Stimulated activated CD4-positive, alpha-beta T cell treated with anti-CD3 and anti-CD28 coated beads, Interleukin-1b, Interleukin-23, amount 100 ng/mL, for 48 hours (primary cell): ENCODE measurements at regions not wholly inside any gene's neighbourhood (a gene's known extent, or its start where the extent isn't known, plus 50 kb on each side); places are given as distances from the start of the nearest gene placed in this dataset.
"Not testable (repeated sequence)": the region's sequence is repeated elsewhere in the genome, so short reads cannot be mapped to it uniquely, and the experiment has no call there.

Experiments
- DNase-seq: peaks from one replicate; pipeline ENCODE4 v3.0.0-alpha.2; 2020

- DNase-seq, result no peak
Measured at GRCh38 chr3:178967177-178967532, 104.5 kb downstream of the ZMAT3 start.

GRCh38 chr3:178966299-178967176 lies 105.1 kb downstream of the ZMAT3 start:
- DNase-seq, result no peak

- DNase-seq, result no peak
Measured at GRCh38 chr3:178964551-178964950, 107.1 kb downstream of the ZMAT3 start.

GRCh38 chr3:178960918-178961317 lies 110.7 kb downstream of the ZMAT3 start:
- DNase-seq, result no peak

- no peak for DNase-seq
Measured at GRCh38 chr3:178960181-178960580, 111.4 kb downstream of the ZMAT3 start.

GRCh38 chr3:178950676-178951075 lies 120.9 kb downstream of the ZMAT3 start:
- peak; percentile 35 for DNase-seq

DNA sequence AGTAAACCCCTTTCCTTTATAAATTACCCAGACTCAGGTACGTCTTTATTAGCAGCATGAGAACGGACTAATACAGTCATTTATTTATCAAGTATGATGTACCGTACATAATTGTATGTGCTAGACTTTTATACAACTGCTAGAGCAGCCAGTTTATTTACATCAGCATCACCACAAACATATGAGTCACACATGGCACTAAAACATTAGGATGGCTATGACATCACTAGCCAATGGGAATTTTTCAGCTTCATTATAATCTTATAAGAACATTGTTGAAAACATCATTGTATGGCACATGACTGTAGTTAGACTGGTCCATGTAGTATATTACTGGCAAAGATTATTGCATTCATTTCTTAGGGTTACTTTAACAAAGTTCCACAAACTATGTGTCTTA lies 121.7 kb downstream of the ZMAT3 start:
- DNase-seq, result no peak

DNA sequence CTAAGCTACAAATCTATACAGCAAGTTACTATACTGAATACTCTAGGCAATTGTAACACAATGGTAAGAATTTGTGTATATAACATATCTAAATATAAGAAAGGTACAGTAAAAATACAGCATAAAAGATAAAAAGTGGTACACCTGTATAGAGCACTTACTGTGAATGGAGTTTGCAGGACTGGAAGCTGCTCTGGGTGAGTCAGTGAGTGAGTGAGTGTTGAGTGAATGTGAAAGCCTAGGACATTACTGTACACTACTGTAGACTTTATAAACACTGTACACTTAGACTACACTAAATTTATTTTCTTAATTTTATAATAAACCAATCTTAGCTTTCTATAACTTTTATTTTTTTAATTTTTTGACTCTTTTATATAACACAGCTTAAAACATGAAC lies 123.1 kb downstream of the ZMAT3 start:
- DNase-seq, result no peak

DNA sequence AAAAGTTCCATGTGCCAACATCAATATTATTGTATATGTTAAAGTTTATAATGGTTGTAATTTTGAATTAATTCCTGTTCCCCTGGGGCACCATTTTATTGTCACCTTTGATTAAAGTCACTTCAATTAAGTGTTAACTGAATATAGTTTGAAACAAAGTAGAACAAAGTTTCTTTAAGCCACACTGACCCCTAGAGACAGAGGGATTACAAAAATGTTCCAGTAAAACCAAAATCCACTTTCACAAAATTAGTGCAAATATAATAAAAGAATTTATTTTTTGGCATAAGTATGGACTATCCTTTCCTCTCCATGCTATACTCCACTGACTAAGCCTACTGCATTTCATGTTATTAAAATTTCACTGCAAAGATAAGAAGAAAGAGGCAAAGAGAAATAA lies 123.9 kb downstream of the ZMAT3 start:
- DNase-seq, result no peak

GRCh38 chr3:178942261-178942660 lies 129.3 kb downstream of the ZMAT3 start:
- DNase-seq, result not testable (repeated sequence)

DNA sequence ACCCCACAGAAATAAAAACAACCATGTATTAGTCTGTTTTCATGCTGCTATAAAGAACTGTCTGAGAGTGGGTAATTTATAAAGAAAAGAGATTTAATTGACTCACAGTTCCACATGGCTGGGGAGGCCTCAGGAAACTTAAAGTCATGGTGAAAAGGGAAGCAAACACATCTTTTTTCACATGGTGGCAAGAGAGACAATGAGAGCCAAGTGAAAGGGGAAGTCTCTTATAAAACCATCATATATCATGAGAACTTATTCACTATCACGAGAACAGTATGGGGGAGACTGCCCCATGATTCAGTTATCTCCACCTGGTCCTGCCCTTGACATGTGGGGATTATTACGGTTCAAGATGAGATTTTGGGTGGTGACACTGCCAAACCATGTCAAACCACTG lies 141.5 kb downstream of the ZMAT3 start:
- DNase-seq, result no peak

DNA sequence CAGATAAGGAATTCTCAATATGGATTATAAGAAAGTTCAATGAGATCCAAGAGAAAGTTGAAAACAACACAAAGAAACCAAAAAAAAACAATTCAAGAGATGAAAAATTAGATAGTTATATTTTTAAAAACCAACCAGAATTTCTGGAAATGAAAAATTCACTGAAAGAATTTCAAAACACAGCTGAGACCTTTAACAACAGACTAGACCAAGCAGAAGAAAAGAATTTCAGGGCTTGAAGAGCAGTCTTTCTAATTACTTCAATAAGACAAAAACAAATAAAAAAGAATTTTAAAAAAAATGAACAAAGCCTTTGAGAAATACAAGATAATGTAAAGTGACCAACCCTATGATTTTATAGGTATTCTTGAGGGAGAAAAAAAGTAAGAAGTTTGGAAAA lies 155.4 kb downstream of the ZMAT3 start:
- no peak for DNase-seq

- DNase-seq, result no peak
Measured at GRCh38 chr3:178915365-178915764, 156.2 kb downstream of the ZMAT3 start.

GRCh38 chr3:178907081-178907480 lies 164.5 kb downstream of the ZMAT3 start:
- DNase-seq, result no peak

GRCh38 chr3:178901204-178901603 lies 170.4 kb downstream of the ZMAT3 start:
- no peak for DNase-seq

- DNase-seq, result no peak
Measured at GRCh38 chr3:178900029-178900646, 171.5 kb downstream of the ZMAT3 start.

DNA sequence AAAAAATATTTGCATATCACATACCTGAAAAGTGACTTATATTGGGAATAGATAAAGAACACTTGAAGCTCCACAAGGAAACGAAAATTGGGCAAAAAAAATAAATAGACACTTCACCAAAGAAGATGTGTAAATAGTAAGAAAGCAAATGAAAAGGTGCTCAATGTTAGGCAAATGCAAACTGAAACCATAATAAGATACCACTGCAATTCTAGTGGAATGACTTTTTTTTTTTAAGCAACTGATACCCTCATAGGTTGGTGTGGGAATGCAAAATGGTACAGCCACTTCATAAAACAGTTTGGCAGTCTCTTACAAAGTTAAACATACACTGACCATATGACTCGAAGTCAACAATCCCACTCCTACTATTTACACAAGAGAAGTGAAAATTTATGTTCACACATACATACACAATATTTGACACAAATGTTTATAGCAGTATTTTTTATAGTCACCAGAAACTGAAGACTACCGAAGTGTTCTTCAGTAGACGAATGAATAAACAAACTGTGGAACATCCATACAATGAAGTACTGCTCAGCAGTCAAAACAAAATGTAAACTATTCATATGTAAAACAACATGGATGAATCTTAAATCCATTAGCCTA lies 176.3 kb downstream of the ZMAT3 start:
- no peak for DNase-seq
